ENCODE measurements at regions not wholly inside any gene's neighbourhood (a gene's known extent, or its start where the extent isn't known, plus 50 kb on each side); places are given as distances from the start of the nearest gene placed in this dataset.

DNA sequence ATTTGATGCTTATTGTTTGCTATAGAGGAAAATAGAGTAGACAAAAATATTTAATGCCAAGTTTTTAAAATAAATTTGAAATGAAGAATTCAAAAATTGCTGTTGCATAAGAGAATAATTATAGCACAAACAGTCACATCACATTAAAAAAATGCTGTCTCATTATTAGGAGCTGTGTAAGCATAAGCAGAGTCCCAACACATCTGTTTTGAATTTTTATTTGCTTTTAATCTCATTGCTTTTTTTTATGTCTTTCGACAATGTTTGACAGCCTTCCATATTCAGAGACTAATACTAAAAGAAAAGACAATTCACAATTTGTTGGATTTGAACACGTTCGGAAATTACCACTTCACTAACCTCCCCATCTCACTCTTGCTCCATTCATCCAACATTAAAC is 143.5 kb downstream of the TFPI2 start:
- TF ChIP-seq CTCF (optimal IDR thresholded peaks at IDR 0.05 in 1 of 3, IDR thresholded peaks at IDR 0.05 in 1 of 3, conservative IDR thresholded peaks at IDR 0.05 in 1 of 3; ENCODE audit: extremely low read depth in 1 of 3, insufficient read depth in 2 of 3, low read length in 3 of 3) (no peak), EZH2 (IDR thresholded peaks at IDR 0.05; ENCODE audit: low read length) (no peak)

All from keratinocyte (primary cell).